ENCODE measurements at regions not wholly inside any gene's neighbourhood (a gene's known extent, or its start where the extent isn't known, plus 50 kb on each side); places are given as distances from the start of the nearest gene placed in this dataset.
"Not testable (repeated sequence)": the region's sequence is repeated elsewhere in the genome, so short reads cannot be mapped to it uniquely, and the experiment has no call there.

GRCh38 chr3:71940486-71940885 is 155.5 kb upstream of the PROK2 start:
- DNase-seq (no peak), ATAC-seq (replicated peaks in 1 of 2) (no peak)
- no peaks in the 10 kb centered on the region for H3K36me3 Mint-ChIP-seq (ENCODE audit: insufficient read depth in 2 of 2)
- H3K4me1 Mint-ChIP-seq (ENCODE audit: low read depth) = no peaks in the 10 kb centered on the region
- peaks cover 24% of the 10 kb centered on the region for H3K27me3 Mint-ChIP-seq (ENCODE audit: low read depth)
- no peak overlapping the region for H3K27ac Mint-ChIP-seq
- no peak overlapping the region for H3K4me3 Mint-ChIP-seq
- peaks cover 0 to 1% of the 10 kb centered on the region in 2 donors for H3K9me3 Mint-ChIP-seq

GRCh38 chr3:71938081-71938480 is 153.1 kb upstream of the PROK2 start:
- DNase-seq; H3K4me1 Mint-ChIP-seq (ENCODE audit: low read depth); ATAC-seq (replicated peaks in 1 of 2); H3K9me3 Mint-ChIP-seq; H3K27ac Mint-ChIP-seq; H3K4me3 Mint-ChIP-seq; H3K36me3 Mint-ChIP-seq (ENCODE audit: insufficient read depth in 2 of 2): not testable (repeated sequence)
- H3K27me3 Mint-ChIP-seq (ENCODE audit: low read depth) = peaks cover 23% of the 10 kb centered on the region

- ATAC-seq (replicated peaks in 1 of 2) = no peak
- no peaks in the 10 kb centered on the region for H3K9me3 Mint-ChIP-seq
- no peaks in the 10 kb centered on the region for H3K36me3 Mint-ChIP-seq (ENCODE audit: insufficient read depth in 2 of 2)
- H3K4me3 Mint-ChIP-seq = no peak overlapping the region
- peaks cover 10% of the 10 kb centered on the region for H3K27me3 Mint-ChIP-seq (ENCODE audit: low read depth)
- no peak for DNase-seq
- H3K4me1 Mint-ChIP-seq (ENCODE audit: low read depth) = no peaks in the 10 kb centered on the region
- no peak overlapping the region for H3K27ac Mint-ChIP-seq
Observed at GRCh38 chr3:71936681-71937080, 151.7 kb upstream of the PROK2 start.

- Mint-ChIP-seq H3K36me3 (ENCODE audit: insufficient read depth in 2 of 2) (no peaks in the 10 kb centered on the region), H3K4me1 (ENCODE audit: low read depth) (no peaks in the 10 kb centered on the region), H3K4me3 (no peak overlapping the region), H3K9me3 (no peaks in the 10 kb centered on the region), H3K27ac (no peak overlapping the region), H3K27me3 (ENCODE audit: low read depth) (peaks cover 5% of the 10 kb centered on the region)
- DNase-seq = no peak
- ATAC-seq (replicated peaks in 1 of 2) = no peak
Observed at GRCh38 chr3:71934520-71935270, 149.7 kb upstream of the PROK2 start.

GRCh38 chr3:71931922-71932321 is 147.0 kb upstream of the PROK2 start:
- no peak for ATAC-seq (replicated peaks in 1 of 2)
- Mint-ChIP-seq H3K27ac (no peak overlapping the region), H3K4me3 (no peak overlapping the region), H3K4me1 (ENCODE audit: low read depth) (no peaks in the 10 kb centered on the region), H3K9me3 (no peaks in the 10 kb centered on the region), H3K27me3 (ENCODE audit: low read depth) (peaks cover 5% of the 10 kb centered on the region), H3K36me3 (ENCODE audit: insufficient read depth in 2 of 2) (no peaks in the 10 kb centered on the region)
- no peak for DNase-seq

GRCh38 chr3:71930056-71930991 is 145.4 kb upstream of the PROK2 start:
- Mint-ChIP-seq H3K4me1 (ENCODE audit: low read depth) (peaks cover 13% of the 10 kb centered on the region), H3K4me3 (no peak overlapping the region), H3K27ac (no peak overlapping the region), H3K27me3 (ENCODE audit: low read depth) (peaks cover 5% of the 10 kb centered on the region), H3K9me3 (no peaks in the 10 kb centered on the region), H3K36me3 (ENCODE audit: insufficient read depth in 2 of 2) (no peaks in the 10 kb centered on the region)
- peak; percentile 69 to 71 for ATAC-seq (replicated peaks in 1 of 2)
- DNase-seq = peak; percentile 14 to 15

- Mint-ChIP-seq H3K4me3 (no peak overlapping the region), H3K27ac (no peak overlapping the region), H3K27me3 (ENCODE audit: low read depth) (peaks cover 5% of the 10 kb centered on the region), H3K4me1 (ENCODE audit: low read depth) (peaks cover 13% of the 10 kb centered on the region), H3K36me3 (ENCODE audit: insufficient read depth in 2 of 2) (no peaks in the 10 kb centered on the region), H3K9me3 (no peaks in the 10 kb centered on the region)
- DNase-seq = no peak
- no peak for ATAC-seq (replicated peaks in 1 of 2)
Observed at GRCh38 chr3:71928212-71928611, 143.3 kb upstream of the PROK2 start.

GRCh38 chr3:71927505-71928066 is 142.6 kb upstream of the PROK2 start:
- H3K27me3 Mint-ChIP-seq (ENCODE audit: low read depth) = peaks cover 5% of the 10 kb centered on the region
- no peak for ATAC-seq (replicated peaks in 1 of 2)

GRCh38 chr3:71926616-71927015 is 141.7 kb upstream of the PROK2 start:
- DNase-seq = no peak
- no peak overlapping the region for H3K4me3 Mint-ChIP-seq
- ATAC-seq (replicated peaks in 1 of 2) = no peak
- H3K9me3 Mint-ChIP-seq = no peaks in the 10 kb centered on the region
- no peak overlapping the region for H3K27ac Mint-ChIP-seq
- H3K4me1 Mint-ChIP-seq (ENCODE audit: low read depth) = peaks cover 13% of the 10 kb centered on the region
- no peaks in the 10 kb centered on the region for H3K36me3 Mint-ChIP-seq (ENCODE audit: insufficient read depth in 2 of 2)
- peaks cover 5% of the 10 kb centered on the region for H3K27me3 Mint-ChIP-seq (ENCODE audit: low read depth)

More at GRCh38 chr3:71927505-71928066, 142.6 kb upstream of the PROK2 start:
- Mint-ChIP-seq H3K36me3 (ENCODE audit: insufficient read depth in 2 of 2) (no peaks in the 10 kb centered on the region), H3K27ac (no peak overlapping the region), H3K4me1 (ENCODE audit: low read depth) (peaks cover 13% of the 10 kb centered on the region), H3K4me3 (no peak overlapping the region), H3K9me3 (no peaks in the 10 kb centered on the region)
- no peak for DNase-seq

GRCh38 chr3:71926262-71926600 is 141.3 kb upstream of the PROK2 start:
- ATAC-seq (replicated peaks in 1 of 2) (peak in 1 of 2 donors; percentile 15), DNase-seq (peak in 1 of 2 donors; percentile 7)
- Mint-ChIP-seq H3K27ac (no peak overlapping the region), H3K27me3 (ENCODE audit: low read depth) (peaks cover 5% of the 10 kb centered on the region), H3K4me1 (ENCODE audit: low read depth) (peaks cover 13% of the 10 kb centered on the region), H3K36me3 (ENCODE audit: insufficient read depth in 2 of 2) (no peaks in the 10 kb centered on the region), H3K4me3 (no peak overlapping the region), H3K9me3 (no peaks in the 10 kb centered on the region)

- DNase-seq; H3K27ac Mint-ChIP-seq; H3K4me3 Mint-ChIP-seq; H3K9me3 Mint-ChIP-seq; H3K27me3 Mint-ChIP-seq (ENCODE audit: low read depth); H3K36me3 Mint-ChIP-seq (ENCODE audit: insufficient read depth in 2 of 2): not testable (repeated sequence)
- ATAC-seq (replicated peaks in 1 of 2) = peak; percentile 40 to 42
- H3K4me1 Mint-ChIP-seq (ENCODE audit: low read depth) = peaks cover 13% of the 10 kb centered on the region
Observed at GRCh38 chr3:71925511-71926261, 140.7 kb upstream of the PROK2 start.

GRCh38 chr3:71924721-71925120 is 139.8 kb upstream of the PROK2 start:
- no peak for ATAC-seq (replicated peaks in 1 of 2)
- no peak overlapping the region for H3K4me3 Mint-ChIP-seq

GRCh38 chr3:71921036-71921435 is 136.1 kb upstream of the PROK2 start:
- H3K27ac Mint-ChIP-seq = no peak overlapping the region
- peaks cover 18% of the 10 kb centered on the region for H3K27me3 Mint-ChIP-seq (ENCODE audit: low read depth)
- no peaks in the 10 kb centered on the region for H3K9me3 Mint-ChIP-seq
- peaks cover 5% of the 10 kb centered on the region for H3K4me1 Mint-ChIP-seq (ENCODE audit: low read depth)
- no peak for DNase-seq
- H3K36me3 Mint-ChIP-seq (ENCODE audit: insufficient read depth in 2 of 2) = no peaks in the 10 kb centered on the region
- no peak for ATAC-seq (replicated peaks in 1 of 2)
- H3K4me3 Mint-ChIP-seq = no peak overlapping the region

More at GRCh38 chr3:71924721-71925120, 139.8 kb upstream of the PROK2 start:
- peaks cover 13% of the 10 kb centered on the region for H3K4me1 Mint-ChIP-seq (ENCODE audit: low read depth)
- no peaks in the 10 kb centered on the region for H3K36me3 Mint-ChIP-seq (ENCODE audit: insufficient read depth in 2 of 2)
- H3K27ac Mint-ChIP-seq = no peak overlapping the region
- no peaks in the 10 kb centered on the region for H3K9me3 Mint-ChIP-seq
- H3K27me3 Mint-ChIP-seq (ENCODE audit: low read depth) = no peaks in the 10 kb centered on the region
- no peak for DNase-seq
